Midbrain (tissue), 1 donor: ENCODE measurements at regions not wholly inside any gene's neighbourhood (a gene's known extent, or its start where the extent isn't known, plus 50 kb on each side); places are given as distances from the start of the nearest gene placed in this dataset.
"Not testable (repeated sequence)": the region's sequence is repeated elsewhere in the genome, so short reads cannot be mapped to it uniquely, and the experiment has no call there.

Experiments used
- DNase-seq: peaks from one replicate; lab custom pipeline; 2025; lab: John Stamatoyannopoulos, UW

DNA sequence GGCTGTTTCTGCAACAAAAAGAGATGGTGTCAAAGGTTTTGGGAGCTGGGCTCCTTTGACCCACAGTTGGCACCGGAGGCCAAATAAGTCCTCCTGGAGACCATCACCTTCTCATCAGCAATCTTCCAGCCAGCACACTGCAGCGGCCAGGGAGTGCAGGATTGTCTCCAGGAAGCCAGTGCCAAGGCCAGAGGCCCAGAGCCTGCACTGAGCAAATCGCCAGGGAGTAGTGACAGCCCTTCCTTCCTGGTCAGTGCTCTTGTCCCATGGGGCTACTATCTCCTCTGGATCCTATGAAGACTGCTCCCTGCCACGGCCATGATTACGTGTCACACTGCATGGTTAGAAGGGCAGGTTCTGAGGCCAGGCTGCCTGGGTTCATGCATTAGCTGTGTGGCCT is 134.3 kb upstream of the CRHR1 start:
- no peak for DNase-seq

- no peak for DNase-seq
Measured at GRCh38 chr17:45650561-45650960, 133.6 kb upstream of the CRHR1 start.

DNA sequence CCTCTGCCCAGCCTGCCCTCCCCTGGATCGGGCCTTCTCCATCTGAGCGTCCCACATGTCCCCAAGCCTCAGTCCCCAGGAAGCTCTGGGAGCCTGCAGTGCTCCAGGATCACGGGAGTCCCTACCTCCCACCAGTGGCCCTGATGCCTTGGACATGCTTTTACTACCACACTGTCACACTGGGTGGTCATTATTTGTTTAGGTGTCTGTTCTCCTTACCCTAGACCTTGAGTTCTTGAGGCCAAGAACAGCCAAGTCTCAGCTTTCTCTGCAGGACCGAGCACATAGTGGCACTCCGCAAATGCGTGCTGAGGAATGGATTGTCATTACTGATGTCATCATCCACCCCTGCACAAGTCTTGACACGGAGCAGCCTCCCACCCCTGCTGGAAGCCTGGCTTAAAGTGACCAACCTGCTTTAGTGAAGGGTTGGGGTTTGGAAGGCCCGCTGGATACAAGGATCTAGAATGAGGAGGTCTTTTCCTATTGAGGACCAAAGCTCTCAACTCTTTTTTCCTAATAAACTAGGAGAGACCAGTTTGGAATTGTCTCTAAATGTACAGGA is 132.9 kb upstream of the CRHR1 start:
- DNase-seq = no peak

- no peak for DNase-seq
Measured at GRCh38 chr17:45653616-45654015, 130.5 kb upstream of the CRHR1 start.

DNA sequence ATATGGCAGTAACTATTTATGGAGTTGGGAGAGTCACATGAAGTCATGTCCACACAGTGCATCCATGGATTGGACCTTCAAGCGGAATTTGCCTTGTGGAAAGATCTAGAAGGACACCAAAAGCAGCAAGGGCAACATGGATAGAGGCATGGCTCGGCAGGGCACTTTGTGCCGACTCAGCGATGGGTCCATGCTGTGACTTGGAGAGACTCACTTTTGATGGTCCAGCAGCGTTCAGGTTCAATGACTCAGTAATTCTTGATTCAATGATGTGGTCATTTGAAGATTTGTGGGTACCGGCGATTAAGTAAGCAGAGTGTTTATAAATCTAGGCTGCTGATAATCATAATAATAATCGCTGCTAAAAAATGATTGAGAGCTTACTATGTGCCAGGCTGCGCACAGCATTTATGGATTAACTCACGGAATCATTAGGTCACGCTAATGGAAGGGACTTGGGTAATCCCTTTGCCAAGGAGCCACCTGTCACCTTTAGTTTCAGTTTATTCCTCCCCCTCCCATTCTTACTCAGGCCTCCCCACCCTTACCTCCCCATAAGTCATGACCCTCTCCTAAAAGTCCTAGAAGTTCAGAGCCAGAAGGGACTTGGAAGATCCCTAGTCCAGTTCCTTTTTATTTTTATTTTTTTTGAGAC is 127.5 kb upstream of the CRHR1 start:
- DNase-seq = no peak

DNA sequence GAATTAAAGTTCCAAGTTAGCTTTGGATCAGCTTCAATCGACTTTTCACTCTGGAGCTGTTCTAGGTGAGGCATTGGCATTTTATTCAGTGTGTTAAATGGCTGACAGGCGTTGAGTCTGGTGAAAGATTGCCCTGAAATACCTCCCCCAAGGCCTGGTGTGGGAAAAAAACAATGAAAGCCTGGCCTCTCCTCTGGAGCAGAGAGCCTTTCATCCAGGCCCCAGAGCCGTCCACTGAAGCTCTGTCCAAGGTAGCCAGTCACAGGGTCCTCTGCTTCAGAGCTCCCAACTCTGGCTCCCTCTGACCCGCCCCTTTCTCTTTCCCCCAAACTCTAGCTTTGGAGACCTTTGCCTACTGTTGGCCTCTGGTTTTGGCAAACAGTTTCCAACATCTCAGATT is 123.6 kb upstream of the CRHR1 start:
- DNase-seq = no peak

DNA sequence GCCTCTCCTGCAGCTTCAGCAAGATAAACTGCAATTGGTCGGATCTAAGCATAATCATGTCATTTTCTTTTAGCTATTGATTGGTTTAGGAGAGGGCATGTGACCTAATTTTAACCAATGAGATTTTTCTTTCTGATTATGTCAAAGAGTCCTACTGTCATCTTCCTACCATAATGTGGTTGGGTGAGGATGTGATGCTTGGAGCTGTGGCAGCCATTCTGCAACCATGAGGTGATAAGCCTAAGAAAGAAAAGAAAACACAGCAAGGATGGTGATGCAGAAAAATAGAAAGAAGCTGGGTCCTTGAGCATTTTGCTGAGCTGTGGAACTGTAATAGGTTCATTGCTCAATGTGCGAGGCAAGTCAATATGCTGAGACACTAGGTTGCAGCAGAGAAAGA is 121.7 kb upstream of the CRHR1 start:
- no peak for DNase-seq

DNA sequence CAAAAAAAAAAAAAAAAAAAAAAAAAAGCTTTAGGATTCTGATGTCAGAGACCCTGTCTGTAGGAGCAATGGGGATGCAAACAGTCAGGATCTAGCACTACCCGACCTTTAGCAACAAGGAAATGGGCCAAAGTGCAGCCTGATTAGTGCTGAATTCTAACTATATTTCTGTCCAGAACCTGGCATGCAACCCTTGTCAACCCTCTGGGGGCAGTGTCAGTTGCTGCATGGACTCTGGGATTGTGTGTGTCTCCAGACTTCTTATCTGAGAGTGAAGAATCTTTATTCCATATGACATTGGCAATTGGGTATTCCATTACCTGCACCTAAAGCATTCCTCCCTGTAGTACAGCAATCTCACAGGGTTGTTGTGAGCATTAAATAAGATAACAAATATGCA is 120.3 kb upstream of the CRHR1 start:
- DNase-seq = no peak

DNA sequence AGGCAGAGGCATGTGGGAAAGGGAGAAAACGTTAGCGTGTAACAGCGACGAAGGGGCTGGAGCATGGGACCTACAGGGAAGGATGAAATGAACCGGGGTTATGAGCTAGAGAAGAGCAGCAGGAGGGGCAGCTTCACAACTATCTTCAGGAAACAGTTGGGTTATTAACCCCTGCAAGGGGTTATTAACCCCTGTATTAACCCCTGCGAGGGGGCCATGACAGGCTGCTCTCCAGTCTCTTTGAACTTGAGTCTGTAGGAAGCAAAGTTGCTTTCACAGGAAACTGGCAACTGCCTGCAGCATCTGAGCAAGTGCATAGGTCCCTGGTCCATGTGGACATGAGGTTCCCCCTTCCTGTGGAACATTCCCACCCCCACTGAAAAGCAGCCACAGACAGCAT is 119.2 kb upstream of the CRHR1 start:
- no peak for DNase-seq

DNA sequence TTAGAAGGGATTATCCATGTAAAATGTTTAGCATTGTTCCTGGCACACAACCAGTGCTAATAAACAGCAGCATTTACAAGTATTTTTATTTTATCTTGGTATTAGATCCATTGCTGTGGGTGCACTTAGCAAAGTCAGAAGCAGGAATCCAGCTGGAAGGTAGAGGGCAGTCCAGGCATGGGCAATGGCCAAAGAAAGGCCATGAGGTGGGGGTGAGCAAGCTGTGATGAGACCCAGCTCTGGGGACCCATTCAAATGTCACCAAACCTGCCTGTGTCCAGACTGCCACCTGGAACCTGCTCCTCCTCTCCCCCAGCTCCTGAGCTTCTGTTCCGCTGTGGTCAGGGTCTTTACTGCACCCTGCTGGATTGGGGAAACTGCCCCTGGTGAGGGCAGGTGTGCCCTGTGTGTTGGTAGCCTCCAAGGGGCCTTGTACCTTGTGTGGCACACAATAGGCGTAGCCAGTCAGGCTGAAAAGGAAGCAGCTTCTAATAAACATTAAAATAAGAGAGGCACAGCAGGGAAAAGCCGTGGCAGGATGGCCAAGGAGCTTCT is 118.0 kb upstream of the CRHR1 start:
- no peak for DNase-seq

DNA sequence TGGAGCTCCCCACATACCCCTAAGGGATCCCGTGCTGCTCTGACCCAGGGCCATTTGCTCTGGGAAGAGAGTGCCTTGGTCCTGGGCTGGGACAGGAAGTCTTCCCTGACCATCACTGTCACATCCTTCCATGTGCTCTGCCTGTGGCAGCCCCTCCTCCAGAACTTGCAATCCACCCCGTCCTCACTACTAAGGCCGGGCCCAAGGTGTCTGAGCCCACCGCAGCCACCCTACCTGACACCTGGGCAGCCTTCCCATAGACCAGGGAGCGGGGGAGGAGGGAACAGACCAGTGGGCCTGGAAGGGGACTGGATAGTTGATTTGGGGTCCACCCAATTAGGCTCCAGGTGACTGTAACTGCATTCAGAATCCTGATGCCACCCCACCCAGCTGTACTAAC is 117.5 kb upstream of the CRHR1 start:
- DNase-seq = no peak

GRCh38 chr17:45667591-45668171 is 116.4 kb upstream of the CRHR1 start:
- no peak for DNase-seq

- no peak for DNase-seq
Measured at GRCh38 chr17:45668316-45668715, 115.8 kb upstream of the CRHR1 start.

- DNase-seq = no peak
Measured at GRCh38 chr17:45672301-45672700, 111.8 kb upstream of the CRHR1 start.

DNA sequence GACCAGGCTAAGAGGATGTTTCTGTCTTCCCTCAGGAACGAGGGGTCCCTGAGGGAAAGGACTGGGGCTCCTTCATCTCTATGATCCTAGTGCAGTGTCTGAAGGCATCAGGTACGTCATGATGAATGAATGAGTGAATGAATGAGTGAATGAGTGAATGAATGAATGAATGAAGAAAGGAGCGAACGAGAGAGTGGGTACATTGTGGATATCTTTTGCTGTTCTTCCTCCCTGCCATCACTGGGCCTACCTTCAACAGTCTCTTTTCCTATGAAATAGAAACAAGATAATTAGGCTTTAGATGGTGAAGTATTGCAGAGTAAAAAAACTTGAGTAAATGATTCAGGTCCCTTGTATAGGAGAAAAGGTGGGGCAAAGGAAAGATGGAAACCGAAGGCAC is 111.3 kb upstream of the CRHR1 start:
- no peak for DNase-seq

GRCh38 chr17:45673759-45674158 is 110.4 kb upstream of the CRHR1 start:
- not testable (repeated sequence) for DNase-seq

DNA sequence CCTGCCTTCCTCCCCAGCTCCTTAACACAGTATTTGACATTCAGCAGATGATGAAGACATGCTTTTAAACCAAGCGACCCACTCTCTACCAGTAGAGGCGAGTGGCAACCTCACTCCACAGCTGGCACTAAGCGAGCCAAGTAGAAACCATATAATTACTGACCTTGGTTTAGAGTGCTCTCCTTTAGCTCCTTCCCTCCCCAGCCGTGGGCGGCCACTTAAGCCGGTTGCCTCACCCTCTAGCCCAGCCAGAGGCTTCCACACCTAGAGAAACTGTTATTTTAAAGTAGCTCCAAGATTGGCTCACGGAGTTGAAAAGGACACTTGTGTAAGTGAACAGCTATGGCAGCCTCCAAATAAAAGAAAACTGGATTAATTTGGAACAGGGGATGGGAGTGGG is 109.1 kb upstream of the CRHR1 start:
- no peak for DNase-seq

DNA sequence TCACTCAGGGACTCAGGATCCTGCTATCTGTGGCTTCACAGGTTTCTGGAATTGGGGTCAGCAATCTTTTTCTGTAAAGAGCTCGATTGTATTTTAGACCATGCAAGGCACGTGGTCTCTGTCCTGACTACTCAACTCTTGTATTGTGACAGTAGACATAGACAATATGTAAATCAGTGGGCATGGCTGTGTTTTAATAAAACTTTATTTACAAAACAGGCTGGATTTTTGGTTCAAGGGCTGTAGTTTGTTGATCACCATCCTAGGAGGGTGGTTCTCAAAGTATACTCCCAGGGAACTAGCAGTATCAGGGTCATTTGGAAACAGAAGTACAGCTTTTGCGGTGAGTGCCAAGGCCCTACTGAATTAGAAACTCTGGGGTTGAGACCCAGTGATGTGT is 108.2 kb upstream of the CRHR1 start:
- DNase-seq = no peak

- no peak for DNase-seq
Measured at GRCh38 chr17:45676695-45677094, 107.4 kb upstream of the CRHR1 start.

- DNase-seq = no peak
Measured at GRCh38 chr17:45677770-45678169, 106.3 kb upstream of the CRHR1 start.

DNA sequence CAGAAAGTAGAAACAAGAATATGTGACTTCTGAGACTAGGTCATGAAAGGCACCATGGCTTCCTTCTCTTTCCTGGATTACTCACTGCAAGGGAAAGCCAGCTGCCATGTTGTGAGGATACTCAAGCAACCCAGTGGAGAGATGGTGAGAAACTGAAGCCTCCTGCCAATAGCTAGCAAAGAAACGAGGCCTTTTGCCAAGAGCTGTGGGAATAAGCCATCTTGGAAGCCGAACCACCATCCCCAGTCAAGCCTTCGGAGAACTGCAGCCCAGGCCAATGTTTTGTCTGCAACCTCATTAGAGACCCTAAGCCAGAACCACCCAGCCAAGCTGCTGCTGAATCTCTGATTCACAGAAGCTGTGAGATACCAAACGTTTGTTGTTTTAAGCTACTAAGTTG is 104.7 kb upstream of the CRHR1 start:
- DNase-seq = no peak

DNA sequence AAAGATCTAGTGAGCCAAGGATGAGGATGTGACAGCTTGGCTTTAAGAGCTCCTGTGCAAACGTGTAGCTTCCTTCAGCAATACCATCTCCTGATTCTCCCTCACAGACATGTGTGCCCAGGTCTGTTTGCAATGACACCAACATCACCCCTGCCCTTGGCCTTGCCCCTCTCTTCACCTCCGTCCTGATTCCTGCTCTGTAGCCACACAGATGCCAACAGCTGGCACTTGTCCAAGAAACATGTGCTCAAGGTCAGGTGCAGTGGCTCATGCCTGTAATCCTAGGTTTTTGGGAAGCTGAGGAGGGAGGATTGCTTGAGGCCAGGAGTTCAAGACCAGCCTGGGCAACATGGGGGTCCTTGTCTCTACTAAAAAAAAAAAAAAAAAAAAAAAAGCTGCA is 103.8 kb upstream of the CRHR1 start:
- no peak for DNase-seq

- no peak for DNase-seq
Measured at GRCh38 chr17:45681706-45682105, 102.4 kb upstream of the CRHR1 start.

DNA sequence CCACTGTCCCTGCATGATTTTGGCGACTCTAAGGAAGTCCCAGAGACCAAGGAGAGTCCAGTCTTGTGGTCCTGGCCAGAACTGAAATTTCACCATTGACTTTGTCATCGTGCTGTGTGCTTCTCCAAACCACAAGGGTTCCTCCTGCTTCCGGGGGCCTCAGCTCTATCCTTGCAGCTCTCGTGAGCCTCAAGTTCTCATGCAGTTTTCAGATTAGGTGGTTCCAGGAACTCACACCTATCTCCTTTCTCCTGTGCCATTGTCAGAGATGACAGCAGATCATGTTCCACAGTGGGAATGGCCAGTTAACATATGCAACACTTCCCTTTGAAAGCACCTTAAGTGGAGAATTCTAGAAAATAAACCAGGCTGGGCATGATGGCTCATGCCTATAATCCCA is 97.9 kb upstream of the CRHR1 start:
- no peak for DNase-seq
